NCI-H187 treated with DMSO at 0.1 percent for 48 hours (cell line): ENCODE measurements at regions not wholly inside any gene's neighbourhood (a gene's known extent, or its start where the extent isn't known, plus 50 kb on each side); places are given as distances from the start of the nearest gene placed in this dataset.
"Not testable (repeated sequence)": the region's sequence is repeated elsewhere in the genome, so short reads cannot be mapped to it uniquely, and the experiment has no call there.

ENCODE experiments used
- DNase-seq: peaks from one replicate; lab custom pipeline; 2025; lab: John Stamatoyannopoulos, UW

GRCh38 chr6:16823718-16824352 is 62.6 kb upstream of the ATXN1 start:
- DNase-seq: no peak

DNA sequence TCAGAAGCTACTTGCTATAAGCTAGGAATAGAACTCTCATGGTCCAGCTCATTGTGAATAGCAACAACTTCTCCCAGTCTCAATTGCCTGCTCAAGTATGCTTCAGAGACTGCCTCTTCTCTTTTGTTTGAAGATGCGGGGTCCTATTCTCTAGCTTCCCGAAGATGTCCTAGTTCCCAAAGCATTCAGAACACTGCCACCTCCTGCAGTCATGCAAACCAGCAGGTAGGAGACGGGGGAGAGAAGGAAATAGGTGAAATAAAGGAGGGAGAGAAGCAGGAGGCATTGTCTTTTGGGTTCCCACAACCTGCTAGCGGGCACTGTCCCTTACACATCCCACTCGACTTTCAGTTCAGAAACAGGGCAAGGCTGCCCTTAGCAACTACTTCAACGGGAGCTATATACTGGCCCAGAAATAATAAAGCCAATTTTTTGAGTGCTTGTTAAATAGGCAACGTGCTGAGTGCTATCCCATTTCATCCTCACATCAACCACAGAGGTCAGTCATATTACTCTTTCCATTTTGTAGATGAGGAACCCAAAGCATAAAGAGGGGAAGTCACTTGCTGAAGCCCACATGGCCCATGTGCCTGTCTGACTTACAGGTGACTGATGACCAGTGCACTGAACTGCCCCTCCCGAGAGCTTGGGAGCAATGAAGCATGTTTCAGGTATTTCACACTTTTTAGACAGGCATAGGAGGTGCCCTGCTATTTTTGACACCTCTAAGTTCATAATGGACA is 61.9 kb upstream of the ATXN1 start:
- DNase-seq: no peak

DNA sequence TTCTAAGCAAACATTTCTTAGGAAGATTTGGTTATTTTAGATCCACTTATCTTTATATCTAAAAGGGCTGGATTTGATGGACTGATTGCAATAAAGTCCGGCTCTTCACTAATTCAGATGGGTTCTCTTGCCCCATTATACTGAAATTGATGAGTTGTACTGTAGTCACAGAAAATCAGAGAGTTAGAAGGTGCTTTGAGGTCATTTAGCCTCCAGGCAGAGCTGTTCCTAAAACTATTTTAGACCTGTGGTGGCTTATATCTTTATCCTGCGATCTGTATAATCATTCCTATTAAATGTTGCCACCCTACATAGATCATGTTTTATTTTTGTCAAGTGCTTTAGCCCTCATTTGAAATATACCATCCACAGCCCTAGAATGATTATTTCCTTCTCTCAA is 61.3 kb upstream of the ATXN1 start:
- no peak for DNase-seq

DNA sequence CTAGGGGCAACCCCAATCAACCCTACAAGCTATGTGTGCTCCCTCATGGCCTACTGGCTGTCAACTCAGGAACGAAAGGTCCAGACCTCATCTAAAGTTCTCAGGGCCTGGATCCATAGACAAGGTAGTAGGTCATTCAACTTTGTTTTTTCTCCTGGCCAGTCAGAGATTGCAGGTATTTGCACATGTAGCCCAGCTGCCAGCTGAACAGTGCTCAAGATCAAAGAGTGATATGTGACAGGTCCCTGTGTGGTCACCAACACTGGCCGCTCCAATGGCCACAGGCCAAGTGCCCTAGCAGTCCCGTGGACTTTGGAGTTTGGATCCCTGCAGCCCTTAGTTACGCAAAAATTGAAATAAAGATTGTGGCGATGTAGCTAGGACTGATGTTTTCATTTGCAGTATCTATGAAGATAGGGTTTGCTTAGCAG is 60.6 kb upstream of the ATXN1 start:
- no peak for DNase-seq

DNA sequence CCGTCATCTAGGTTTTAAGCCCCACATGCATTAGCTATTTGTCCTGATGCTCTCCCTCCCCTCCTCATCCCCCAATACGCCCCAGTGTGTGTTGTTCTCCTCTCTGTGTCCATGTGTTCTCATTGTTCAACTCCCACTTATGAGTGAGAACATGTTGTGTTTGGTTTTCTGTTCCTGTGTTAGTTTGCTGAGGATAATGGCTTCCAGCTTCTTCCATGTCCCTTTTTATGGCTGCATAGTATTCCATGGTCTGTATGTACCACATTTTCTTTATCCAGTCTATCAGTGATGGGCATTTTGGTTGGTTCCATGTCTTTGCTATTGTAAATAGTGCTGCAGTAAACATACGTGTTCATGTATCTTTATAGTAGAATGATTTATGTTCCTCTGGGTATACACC is 59.0 kb upstream of the ATXN1 start:
- DNase-seq: not testable (repeated sequence)

DNA sequence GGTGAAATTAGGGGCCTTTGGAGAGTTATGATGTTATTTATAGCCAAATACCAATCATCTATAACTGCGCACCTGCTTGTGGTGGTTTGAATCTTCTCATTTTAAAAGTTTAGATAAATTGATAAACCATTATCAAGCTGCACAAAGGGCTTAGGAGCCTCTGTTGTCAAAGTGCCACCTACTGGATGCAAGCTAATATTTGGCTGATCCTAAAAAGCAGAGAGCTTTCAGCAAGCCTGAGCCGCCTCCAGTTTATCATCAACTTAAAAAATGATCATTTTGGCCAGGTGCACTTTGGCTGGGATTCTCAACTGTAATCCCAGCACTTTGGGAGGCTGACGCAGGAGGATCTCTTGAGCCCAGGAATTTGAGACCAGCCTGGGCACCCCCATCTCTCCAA is 58.5 kb upstream of the ATXN1 start:
- no peak for DNase-seq

- no peak for DNase-seq
Measured at GRCh38 chr6:16818992-16819626, 57.8 kb upstream of the ATXN1 start.

GRCh38 chr6:16817594-16817993 is 56.3 kb upstream of the ATXN1 start:
- DNase-seq: no peak

- no peak for DNase-seq
Measured at GRCh38 chr6:16816891-16817290, 55.6 kb upstream of the ATXN1 start.

- DNase-seq: no peak
Measured at GRCh38 chr6:16812993-16813392, 51.7 kb upstream of the ATXN1 start.

GRCh38 chr6:16811277-16811979 is 50.2 kb upstream of the ATXN1 start:
- DNase-seq: no peak
